ENCODE measurements at regions not wholly inside any gene's neighbourhood (a gene's known extent, or its start where the extent isn't known, plus 50 kb on each side); places are given as distances from the start of the nearest gene placed in this dataset.

DNA sequence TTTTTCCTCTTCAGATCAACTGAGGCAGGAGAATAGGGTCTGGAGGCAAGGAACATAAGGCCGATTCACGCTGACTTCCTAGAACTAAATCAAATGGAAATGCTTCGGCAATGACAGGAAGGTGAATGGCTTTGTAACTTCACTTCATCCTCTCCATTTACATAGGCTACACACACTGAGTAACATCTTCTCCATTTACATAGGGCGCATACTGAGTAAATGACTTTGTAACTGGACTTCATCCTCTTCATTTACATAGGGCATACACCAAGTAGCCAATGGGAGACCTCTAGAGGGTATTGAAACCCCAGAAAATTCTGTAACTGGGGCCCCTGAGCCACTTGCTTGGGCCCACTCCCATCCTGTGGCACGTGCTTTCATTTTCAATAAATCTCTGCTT is 71.0 kb upstream of the CPSF6 start:
- Histone ChIP-seq H3K27me3 (ENCODE audit: insufficient read depth, poor library complexity, severe bottlenecking) (no peaks in the 10 kb centered on the region), H3K4me3 (replicated peaks; ENCODE audit: insufficient read depth, low read length) (no peak overlapping the region), H3K27ac (replicated peaks) (no peak overlapping the region)
- DNase-seq (ENCODE audit: low read depth in 1 of 2, low spot score in 1 of 2) = no peak
- TF ChIP-seq, protein P1, sequence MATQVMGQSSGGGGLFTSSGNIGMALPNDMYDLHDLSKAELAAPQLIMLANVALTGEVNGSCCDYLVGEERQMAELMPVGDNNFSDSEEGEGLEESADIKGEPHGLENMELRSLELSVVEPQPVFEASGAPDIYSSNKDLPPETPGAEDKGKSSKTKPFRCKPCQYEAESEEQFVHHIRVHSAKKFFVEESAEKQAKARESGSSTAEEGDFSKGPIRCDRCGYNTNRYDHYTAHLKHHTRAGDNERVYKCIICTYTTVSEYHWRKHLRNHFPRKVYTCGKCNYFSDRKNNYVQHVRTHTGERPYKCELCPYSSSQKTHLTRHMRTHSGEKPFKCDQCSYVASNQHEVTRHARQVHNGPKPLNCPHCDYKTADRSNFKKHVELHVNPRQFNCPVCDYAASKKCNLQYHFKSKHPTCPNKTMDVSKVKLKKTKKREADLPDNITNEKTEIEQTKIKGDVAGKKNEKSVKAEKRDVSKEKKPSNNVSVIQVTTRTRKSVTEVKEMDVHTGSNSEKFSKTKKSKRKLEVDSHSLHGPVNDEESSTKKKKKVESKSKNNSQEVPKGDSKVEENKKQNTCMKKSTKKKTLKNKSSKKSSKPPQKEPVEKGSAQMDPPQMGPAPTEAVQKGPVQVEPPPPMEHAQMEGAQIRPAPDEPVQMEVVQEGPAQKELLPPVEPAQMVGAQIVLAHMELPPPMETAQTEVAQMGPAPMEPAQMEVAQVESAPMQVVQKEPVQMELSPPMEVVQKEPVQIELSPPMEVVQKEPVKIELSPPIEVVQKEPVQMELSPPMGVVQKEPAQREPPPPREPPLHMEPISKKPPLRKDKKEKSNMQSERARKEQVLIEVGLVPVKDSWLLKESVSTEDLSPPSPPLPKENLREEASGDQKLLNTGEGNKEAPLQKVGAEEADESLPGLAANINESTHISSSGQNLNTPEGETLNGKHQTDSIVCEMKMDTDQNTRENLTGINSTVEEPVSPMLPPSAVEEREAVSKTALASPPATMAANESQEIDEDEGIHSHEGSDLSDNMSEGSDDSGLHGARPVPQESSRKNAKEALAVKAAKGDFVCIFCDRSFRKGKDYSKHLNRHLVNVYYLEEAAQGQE (IDR thresholded peaks at IDR 0.05; ENCODE audit: insufficient replicate concordance, low read depth) = no peak
- no peak for TF ChIP-seq POLR2AphosphoS5 (IDR thresholded peaks at IDR 0.05; ENCODE audit: low read depth)
- no peak for TF ChIP-seq GABPA (IDR thresholded peaks at IDR 0.05; ENCODE audit: low read depth)
- no peak for TF ChIP-seq SPI1 (IDR thresholded peaks at IDR 0.05; ENCODE audit: borderline replicate concordance, low read depth)
- TF ChIP-seq, protein P2, sequence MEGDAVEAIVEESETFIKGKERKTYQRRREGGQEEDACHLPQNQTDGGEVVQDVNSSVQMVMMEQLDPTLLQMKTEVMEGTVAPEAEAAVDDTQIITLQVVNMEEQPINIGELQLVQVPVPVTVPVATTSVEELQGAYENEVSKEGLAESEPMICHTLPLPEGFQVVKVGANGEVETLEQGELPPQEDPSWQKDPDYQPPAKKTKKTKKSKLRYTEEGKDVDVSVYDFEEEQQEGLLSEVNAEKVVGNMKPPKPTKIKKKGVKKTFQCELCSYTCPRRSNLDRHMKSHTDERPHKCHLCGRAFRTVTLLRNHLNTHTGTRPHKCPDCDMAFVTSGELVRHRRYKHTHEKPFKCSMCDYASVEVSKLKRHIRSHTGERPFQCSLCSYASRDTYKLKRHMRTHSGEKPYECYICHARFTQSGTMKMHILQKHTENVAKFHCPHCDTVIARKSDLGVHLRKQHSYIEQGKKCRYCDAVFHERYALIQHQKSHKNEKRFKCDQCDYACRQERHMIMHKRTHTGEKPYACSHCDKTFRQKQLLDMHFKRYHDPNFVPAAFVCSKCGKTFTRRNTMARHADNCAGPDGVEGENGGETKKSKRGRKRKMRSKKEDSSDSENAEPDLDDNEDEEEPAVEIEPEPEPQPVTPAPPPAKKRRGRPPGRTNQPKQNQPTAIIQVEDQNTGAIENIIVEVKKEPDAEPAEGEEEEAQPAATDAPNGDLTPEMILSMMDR (IDR thresholded peaks at IDR 0.05; ENCODE audit: insufficient read depth, low read length) = no peak

DNA sequence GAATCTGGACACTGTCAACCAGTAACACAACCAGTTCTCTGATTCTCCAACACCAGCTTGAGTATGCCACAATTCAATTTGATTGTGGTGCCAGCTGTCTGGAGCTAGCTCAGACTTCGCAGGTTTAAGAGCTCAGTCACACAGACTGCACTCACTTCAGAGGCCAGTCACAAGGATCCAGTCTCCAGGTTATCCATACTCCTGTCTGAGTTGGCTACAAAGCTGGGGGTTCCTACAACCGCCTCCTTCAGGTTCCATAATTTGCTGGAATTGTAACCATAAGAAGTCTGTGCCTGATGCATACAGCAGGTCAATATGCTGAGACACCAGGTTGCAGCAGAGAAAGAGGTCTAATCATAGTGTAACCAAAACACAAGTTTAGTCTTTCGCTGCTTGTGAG is 70.5 kb upstream of the CPSF6 start:
- DNase-seq (ENCODE audit: low read depth in 1 of 2, low spot score in 1 of 2) = no peak
- H3K27me3 ChIP-seq (ENCODE audit: insufficient read depth, poor library complexity, severe bottlenecking) = no peaks in the 10 kb centered on the region
- H3K27ac ChIP-seq (replicated peaks) = no peak overlapping the region
- TF ChIP-seq, protein P1 (IDR thresholded peaks at IDR 0.05; ENCODE audit: insufficient replicate concordance, low read depth) = no peak
- TF ChIP-seq GABPA (IDR thresholded peaks at IDR 0.05; ENCODE audit: low read depth) (no peak), SPI1 (IDR thresholded peaks at IDR 0.05; ENCODE audit: borderline replicate concordance, low read depth) (no peak), POLR2AphosphoS5 (IDR thresholded peaks at IDR 0.05; ENCODE audit: low read depth) (no peak)
- TF ChIP-seq, protein P2 (IDR thresholded peaks at IDR 0.05; ENCODE audit: insufficient read depth, low read length) = no peak
- no peak overlapping the region for H3K4me3 ChIP-seq (replicated peaks; ENCODE audit: insufficient read depth, low read length)

DNA sequence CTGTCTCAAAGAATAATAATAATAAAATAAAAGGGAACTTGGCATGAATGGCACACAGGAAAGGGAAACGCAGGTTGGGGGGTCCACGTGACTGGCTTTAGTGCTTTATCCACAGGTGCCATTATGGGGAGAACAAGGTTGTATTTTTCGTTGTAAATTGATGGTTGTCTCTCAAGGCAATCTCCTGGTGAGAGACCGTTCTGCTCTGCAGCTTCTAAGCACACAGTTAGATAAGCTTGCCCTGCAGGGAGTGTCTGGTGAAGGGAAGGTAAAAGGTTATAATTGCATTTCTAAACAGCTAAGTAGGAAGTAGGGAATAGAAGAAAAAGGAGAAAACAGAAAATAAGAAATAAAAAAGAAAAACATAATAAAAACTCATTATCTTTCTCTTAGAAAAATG is 69.1 kb upstream of the CPSF6 start:
- Histone ChIP-seq H3K27ac (replicated peaks) (no peak overlapping the region), H3K27me3 (ENCODE audit: insufficient read depth, poor library complexity, severe bottlenecking) (no peaks in the 10 kb centered on the region), H3K4me3 (replicated peaks; ENCODE audit: insufficient read depth, low read length) (no peak overlapping the region)
- no peak for TF ChIP-seq GABPA (IDR thresholded peaks at IDR 0.05; ENCODE audit: low read depth)
- no peak for DNase-seq (ENCODE audit: low read depth in 1 of 2, low spot score in 1 of 2)

DNA sequence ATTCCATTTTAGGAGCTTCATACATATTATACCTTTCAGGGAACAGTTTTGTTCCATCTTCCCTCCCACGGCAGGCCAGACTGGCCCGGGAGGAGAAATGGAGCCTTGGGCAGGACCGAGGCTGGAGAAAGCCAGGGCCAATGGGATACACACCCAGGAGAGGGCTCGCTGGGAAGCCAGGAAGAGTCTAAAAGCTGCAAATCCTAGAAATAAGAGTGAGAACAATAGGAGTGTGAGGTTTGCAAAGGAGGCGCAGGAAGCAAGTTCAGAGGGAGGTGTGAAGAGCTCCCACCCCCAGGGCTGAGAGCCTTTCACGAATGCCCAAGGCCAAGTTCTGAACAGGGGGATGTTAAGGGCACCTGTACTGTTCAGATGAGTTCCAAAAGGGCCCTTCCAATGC is 67.5 kb upstream of the CPSF6 start:
- Histone ChIP-seq H3K4me3 (replicated peaks; ENCODE audit: insufficient read depth, low read length) (no peak overlapping the region), H3K27ac (replicated peaks) (no peak overlapping the region), H3K27me3 (ENCODE audit: insufficient read depth, poor library complexity, severe bottlenecking) (no peaks in the 10 kb centered on the region)
- TF ChIP-seq SPI1 (IDR thresholded peaks at IDR 0.05; ENCODE audit: borderline replicate concordance, low read depth) = no peak
- TF ChIP-seq GABPA (IDR thresholded peaks at IDR 0.05; ENCODE audit: low read depth) = no peak
- no peak for TF ChIP-seq POLR2AphosphoS5 (IDR thresholded peaks at IDR 0.05; ENCODE audit: low read depth)
- TF ChIP-seq, protein P1 (IDR thresholded peaks at IDR 0.05; ENCODE audit: insufficient replicate concordance, low read depth) = no peak
- TF ChIP-seq, protein P2 (IDR thresholded peaks at IDR 0.05; ENCODE audit: insufficient read depth, low read length) = no peak
- no peak for DNase-seq (ENCODE audit: low read depth in 1 of 2, low spot score in 1 of 2)
